Mucosa of gallbladder (tissue), 1 donor: ENCODE measurements at regions not wholly inside any gene's neighbourhood (a gene's known extent, or its start where the extent isn't known, plus 50 kb on each side); places are given as distances from the start of the nearest gene placed in this dataset.
"Not testable (repeated sequence)": the region's sequence is repeated elsewhere in the genome, so short reads cannot be mapped to it uniquely, and the experiment has no call there.

Experiments used
- DNase-seq: peaks from one replicate; pipeline ENCODE4 v3.0.0-alpha.2; 2020; ENCODE audit warnings: low spot score
- donor health status: DM: no; HTN: no; CAD: no.

GRCh38 chr2:16243411-16243996 lies 303.2 kb downstream of the MYCN start:
- DNase-seq: no peak

- DNase-seq: no peak
These were observed 302.6 kb downstream of the MYCN start for GRCh38 chr2:16242906-16243305.

GRCh38 chr2:16241166-16242160 lies 301.1 kb downstream of the MYCN start:
- DNase-seq: no peak

GRCh38 chr2:16240402-16240801 lies 300.1 kb downstream of the MYCN start:
- DNase-seq: no peak

- DNase-seq: no peak
These were observed 299.0 kb downstream of the MYCN start for GRCh38 chr2:16239296-16239850.

GRCh38 chr2:16238786-16239185 lies 298.4 kb downstream of the MYCN start:
- no peak for DNase-seq

GRCh38 chr2:16238001-16238761 lies 297.8 kb downstream of the MYCN start:
- no peak for DNase-seq

- DNase-seq: no peak
These were observed 295.4 kb downstream of the MYCN start for GRCh38 chr2:16235747-16236146.

GRCh38 chr2:16235291-16235690 lies 294.9 kb downstream of the MYCN start:
- DNase-seq: not testable (repeated sequence)

GRCh38 chr2:16228951-16229350 lies 288.6 kb downstream of the MYCN start:
- no peak for DNase-seq

GRCh38 chr2:16228471-16228870 lies 288.1 kb downstream of the MYCN start:
- no peak for DNase-seq

GRCh38 chr2:16227811-16228462 lies 287.6 kb downstream of the MYCN start:
- DNase-seq: no peak

GRCh38 chr2:16226943-16227664 lies 286.8 kb downstream of the MYCN start:
- no peak for DNase-seq

- no peak for DNase-seq
These were observed 286.0 kb downstream of the MYCN start for GRCh38 chr2:16226381-16226780.

GRCh38 chr2:16225545-16225944 lies 285.2 kb downstream of the MYCN start:
- DNase-seq: no peak

- DNase-seq: no peak
These were observed 284.7 kb downstream of the MYCN start for GRCh38 chr2:16225071-16225470.

GRCh38 chr2:16224298-16225045 lies 284.1 kb downstream of the MYCN start:
- no peak for DNase-seq

GRCh38 chr2:16223841-16224177 lies 283.5 kb downstream of the MYCN start:
- DNase-seq: no peak

- no peak for DNase-seq
These were observed 283.0 kb downstream of the MYCN start for GRCh38 chr2:16223161-16223840.

GRCh38 chr2:16222326-16222725 lies 282.0 kb downstream of the MYCN start:
- DNase-seq: no peak
